ENCODE measurements at regions not wholly inside any gene's neighbourhood (a gene's known extent, or its start where the extent isn't known, plus 50 kb on each side); places are given as distances from the start of the nearest gene placed in this dataset.
"Not testable (repeated sequence)": the region's sequence is repeated elsewhere in the genome, so short reads cannot be mapped to it uniquely, and the experiment has no call there.

DNA sequence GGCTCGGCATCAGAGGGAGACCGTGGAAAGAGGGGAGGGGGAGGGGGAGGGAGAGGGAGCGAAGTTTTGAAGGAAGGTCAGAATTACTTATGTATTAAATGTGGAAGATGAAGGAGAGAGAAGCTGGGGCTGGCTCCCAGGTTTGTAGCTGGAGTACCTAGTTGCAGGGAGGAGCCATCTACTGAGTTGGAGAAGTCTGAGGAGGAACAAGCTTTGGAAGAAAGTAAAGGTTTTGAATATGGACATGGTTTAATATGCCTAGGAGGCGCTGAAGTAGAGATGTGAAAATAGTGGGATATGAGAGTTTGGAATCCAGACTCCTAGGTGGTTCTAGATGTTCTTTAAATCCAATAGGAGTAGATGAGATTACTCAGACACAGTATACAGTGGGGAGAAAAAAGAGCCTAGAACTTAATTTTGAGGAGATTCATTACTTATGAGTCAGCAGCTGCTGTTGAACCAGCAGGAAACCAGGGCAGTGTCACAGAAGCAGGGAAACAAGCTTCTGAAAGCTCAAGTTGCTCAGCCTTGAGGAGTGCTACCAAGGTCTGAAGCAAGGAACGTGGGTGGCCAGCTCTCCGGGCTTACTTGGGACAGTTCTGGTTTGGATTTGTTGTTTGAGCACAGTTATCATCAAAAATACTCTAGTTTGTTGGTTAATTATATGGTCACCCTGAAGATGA is 149.3 kb downstream of the UTRN start:
- H3K4me1 Mint-ChIP-seq: peaks cover 0 to 16% (median 10%) of the 10 kb centered on the region in 3 donors
- no peaks in the 10 kb centered on the region for H3K27me3 Mint-ChIP-seq
- ATAC-seq (ENCODE audit: low read depth in 2 of 2) (no peak), DNase-seq (no peak)
- H3K4me3 Mint-ChIP-seq: no peak overlapping the region
- peak overlapping the region in 4 of 6 donors; percentile 27 to 90 (median 54) for H3K27ac Mint-ChIP-seq
- H3K9me3 Mint-ChIP-seq: no peaks in the 10 kb centered on the region
- peaks cover 38 to 57% of the 10 kb centered on the region in 2 donors for H3K36me3 Mint-ChIP-seq

DNA sequence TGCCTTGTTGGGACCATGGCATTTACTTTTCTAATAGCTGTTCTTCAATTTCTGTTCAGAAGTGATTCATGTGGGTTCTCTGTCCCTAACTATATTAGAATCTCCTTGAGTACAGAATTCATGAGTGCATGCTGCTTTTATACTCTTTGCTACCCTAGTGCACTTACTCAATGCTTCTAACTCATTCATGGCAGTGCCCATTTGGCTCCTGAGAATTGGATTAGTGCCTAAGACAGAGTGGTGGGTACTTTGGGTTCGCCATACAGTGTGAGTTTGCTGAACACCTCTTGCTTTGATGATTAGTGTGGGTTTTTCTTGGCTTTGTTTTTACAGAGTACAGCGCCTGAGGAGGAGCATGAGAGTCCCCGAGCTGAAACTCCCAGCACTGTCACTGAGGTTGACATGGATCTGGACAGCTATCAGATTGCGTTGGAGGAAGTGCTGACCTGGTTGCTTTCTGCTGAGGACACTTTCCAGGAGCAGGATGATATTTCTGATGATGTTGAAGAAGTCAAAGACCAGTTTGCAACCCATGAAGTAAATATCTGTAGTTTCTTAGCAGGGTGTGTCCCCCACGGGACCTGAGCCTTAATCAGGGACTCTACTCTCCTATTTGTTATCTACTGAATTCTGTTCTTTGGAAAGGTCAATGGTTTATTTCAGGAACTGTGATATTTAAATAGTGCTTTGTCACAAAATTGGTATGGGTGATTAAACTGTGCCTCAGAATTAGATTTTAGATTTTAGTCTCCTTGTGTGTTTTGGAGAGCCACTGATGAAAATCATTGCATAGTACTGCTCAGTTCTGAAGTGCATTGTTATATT is 150.7 kb downstream of the UTRN start:
- Mint-ChIP-seq H3K4me1 (peaks cover 0 to 16% (median 10%) of the 10 kb centered on the region in 3 donors), H3K27ac (peak overlapping the region in 4 of 6 donors; percentile 12 to 85 (median 58)), H3K4me3 (no peak overlapping the region)

DNA sequence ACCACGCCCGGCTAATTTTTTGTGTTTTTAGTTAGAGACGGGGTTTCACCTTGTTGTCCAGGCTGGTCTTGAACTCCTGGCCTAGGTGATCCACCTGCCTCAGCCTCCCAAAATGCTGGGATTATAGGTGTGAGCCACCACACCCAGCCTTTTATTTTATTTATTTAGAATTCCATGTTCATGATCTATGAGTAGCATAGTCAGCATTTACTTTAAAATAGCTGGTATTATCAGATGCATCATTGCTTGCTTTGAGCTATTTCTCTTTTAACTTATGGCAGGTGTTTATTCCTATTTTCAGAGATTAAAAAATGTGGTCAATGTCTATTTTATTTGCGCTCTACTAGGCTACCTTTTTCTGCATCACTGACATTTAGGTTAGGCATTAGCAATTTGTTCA is 152.0 kb downstream of the UTRN start:
- no peak overlapping the region for H3K4me3 Mint-ChIP-seq
- no peaks in the 10 kb centered on the region for H3K27me3 Mint-ChIP-seq
- peaks cover 3 to 17% (median 12%) of the 10 kb centered on the region in 7 donors for H3K9me3 Mint-ChIP-seq
- peak overlapping the region in 1 of 6 donors; percentile 68 for H3K27ac Mint-ChIP-seq
- ATAC-seq (ENCODE audit: low read depth in 2 of 2) (no peak), DNase-seq (no peak)
- H3K36me3 Mint-ChIP-seq: peaks cover 52 to 66% of the 10 kb centered on the region in 2 donors
- H3K4me1 Mint-ChIP-seq: peaks cover 0 to 17% (median 8%) of the 10 kb centered on the region in 3 donors

More for the DNA sequence above, 150.7 kb downstream of the UTRN start:
- DNase-seq (no peak), ATAC-seq (ENCODE audit: low read depth in 2 of 2) (no peak)
- Mint-ChIP-seq H3K9me3 (peaks cover 0 to 7% (median 5%) of the 10 kb centered on the region in 7 donors), H3K27me3 (no peaks in the 10 kb centered on the region), H3K36me3 (peaks cover 51 to 67% of the 10 kb centered on the region in 2 donors)

DNA sequence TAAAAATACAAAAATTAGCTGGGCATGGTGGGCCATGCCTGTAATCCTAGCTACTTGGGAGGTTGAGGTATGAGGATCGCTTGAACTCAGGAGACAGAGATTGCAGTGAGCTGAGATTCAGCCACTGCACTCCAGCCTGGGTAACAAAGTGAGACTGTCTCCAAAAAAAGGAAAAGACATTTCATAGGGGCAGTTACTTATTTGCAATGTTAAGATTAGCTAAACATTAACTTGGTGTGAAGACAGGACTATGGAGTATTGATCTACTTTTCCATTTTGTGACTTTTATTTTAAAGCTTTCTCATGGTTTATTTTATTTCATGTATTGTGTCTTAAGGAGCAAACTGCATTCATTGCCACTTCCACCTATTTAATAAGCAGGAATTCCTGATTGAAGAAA is 153.0 kb downstream of the UTRN start:
- ATAC-seq (ENCODE audit: low read depth in 2 of 2) (no peak), DNase-seq (no peak)
- peaks cover 51 to 66% of the 10 kb centered on the region in 2 donors for H3K36me3 Mint-ChIP-seq
- no peaks in the 10 kb centered on the region for H3K27me3 Mint-ChIP-seq
- peak overlapping the region in 2 of 6 donors; percentile 26 to 37 for H3K27ac Mint-ChIP-seq
- H3K9me3 Mint-ChIP-seq: peaks cover 6 to 21% (median 14%) of the 10 kb centered on the region in 7 donors
- H3K4me3 Mint-ChIP-seq: no peak overlapping the region
- peaks cover 0 to 16% (median 8%) of the 10 kb centered on the region in 3 donors for H3K4me1 Mint-ChIP-seq

DNA sequence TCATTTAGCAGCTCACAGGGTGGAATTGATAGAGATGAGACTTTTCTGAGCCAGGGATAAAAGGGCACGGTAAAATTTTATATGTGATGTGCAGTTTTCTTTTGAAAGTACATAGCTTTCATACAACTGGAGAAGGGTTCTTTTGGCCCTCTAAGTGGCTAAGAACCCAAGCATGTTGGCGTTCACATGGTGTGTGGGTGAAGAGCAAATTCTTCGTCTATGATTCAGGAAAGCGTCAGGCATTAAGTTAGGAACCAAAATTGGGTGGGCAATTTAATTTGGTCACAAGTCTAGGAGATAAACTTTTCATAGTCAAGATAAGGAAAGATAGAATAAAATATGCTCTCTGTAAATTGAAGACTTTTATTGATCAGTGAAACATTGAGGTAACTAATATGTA is 153.9 kb downstream of the UTRN start:
- Mint-ChIP-seq H3K4me3 (no peak overlapping the region), H3K4me1 (peaks cover 0 to 16% (median 8%) of the 10 kb centered on the region in 3 donors), H3K27me3 (no peaks in the 10 kb centered on the region), H3K36me3 (peaks cover 51 to 66% of the 10 kb centered on the region in 2 donors), H3K9me3 (peaks cover 6 to 21% (median 14%) of the 10 kb centered on the region in 7 donors), H3K27ac (peak overlapping the region in 2 of 6 donors; percentile 14 to 18)
- no peak for DNase-seq
- ATAC-seq (ENCODE audit: low read depth in 2 of 2): no peak

DNA sequence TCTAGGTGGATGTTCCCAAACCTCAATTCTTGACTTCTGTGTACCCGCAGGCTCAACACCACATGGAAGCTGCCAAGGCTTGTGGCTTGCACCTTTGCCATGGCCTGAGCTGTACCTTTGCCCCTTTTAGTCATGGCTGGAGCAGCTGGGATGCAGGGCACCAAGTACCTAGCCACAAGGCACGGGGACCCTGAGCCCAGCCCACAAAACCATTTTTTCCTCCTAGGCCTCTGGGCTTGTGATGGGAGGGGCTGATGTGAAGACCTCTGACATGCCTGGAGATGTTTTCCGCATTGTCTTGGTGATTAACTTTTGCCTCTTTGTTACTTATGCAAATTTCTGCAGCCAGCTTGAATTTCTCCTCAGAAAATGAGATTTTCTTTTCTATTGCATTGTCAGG is 156.7 kb downstream of the UTRN start:
- peaks cover 6 to 21% (median 14%) of the 10 kb centered on the region in 7 donors for H3K9me3 Mint-ChIP-seq
- not testable (repeated sequence) for H3K4me1 Mint-ChIP-seq; ATAC-seq (ENCODE audit: low read depth in 2 of 2); H3K27ac Mint-ChIP-seq; H3K27me3 Mint-ChIP-seq; DNase-seq; H3K4me3 Mint-ChIP-seq
- peaks cover 50 to 57% of the 10 kb centered on the region in 2 donors for H3K36me3 Mint-ChIP-seq

DNA sequence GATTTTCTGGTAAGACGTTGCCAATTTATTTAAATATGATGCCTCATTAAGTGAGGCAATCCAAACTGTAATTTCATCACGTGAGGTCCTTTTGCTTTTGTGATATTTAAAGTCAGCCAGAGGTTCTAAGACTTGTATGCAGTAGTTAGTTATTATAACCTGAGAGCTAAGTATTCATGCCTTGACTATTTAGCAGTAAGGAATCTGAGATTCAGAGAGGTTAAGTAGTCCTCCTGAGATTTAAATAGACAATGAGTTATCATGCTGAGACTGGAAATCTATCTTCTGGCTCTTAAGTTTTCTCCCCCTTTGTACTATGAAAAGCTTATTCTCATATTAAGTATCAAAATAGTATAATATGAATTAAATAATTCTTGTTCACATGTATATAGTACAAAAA is 158.0 kb downstream of the UTRN start:
- H3K27ac Mint-ChIP-seq: peak overlapping the region in 1 of 6 donors; percentile 47
- H3K9me3 Mint-ChIP-seq: peaks cover 6 to 21% (median 14%) of the 10 kb centered on the region in 7 donors
- H3K4me3 Mint-ChIP-seq: no peak overlapping the region
- peaks cover 46 to 53% of the 10 kb centered on the region in 2 donors for H3K36me3 Mint-ChIP-seq
- DNase-seq (no peak), ATAC-seq (ENCODE audit: low read depth in 2 of 2) (no peak)
- peaks cover 0 to 5% (median 3%) of the 10 kb centered on the region in 3 donors for H3K4me1 Mint-ChIP-seq
- H3K27me3 Mint-ChIP-seq: no peaks in the 10 kb centered on the region

DNA sequence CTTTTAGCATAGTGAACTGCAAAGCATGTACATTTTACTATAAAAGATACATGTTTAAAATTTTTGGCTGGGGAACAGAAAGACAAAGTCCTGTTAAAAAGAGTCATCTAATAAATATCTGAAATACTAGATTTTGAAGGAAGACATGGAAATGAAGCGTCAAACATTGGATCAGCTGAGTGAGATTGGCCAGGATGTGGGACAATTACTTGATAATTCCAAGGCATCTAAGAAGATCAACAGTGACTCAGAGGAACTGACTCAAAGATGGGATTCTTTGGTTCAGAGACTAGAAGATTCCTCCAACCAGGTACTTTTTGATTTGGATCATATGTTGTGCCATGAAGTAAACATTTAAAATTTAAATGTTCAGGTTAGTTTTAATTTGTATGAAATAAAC is 162.3 kb downstream of the UTRN start:
- Mint-ChIP-seq H3K4me1 (peaks cover 0 to under 1% (median 0%) of the 10 kb centered on the region in 3 donors), H3K27me3 (no peaks in the 10 kb centered on the region), H3K9me3 (peaks cover 0 to under 1% (median 0%) of the 10 kb centered on the region in 7 donors), H3K36me3 (peaks cover 41 to 43% of the 10 kb centered on the region in 2 donors), H3K4me3 (no peak overlapping the region), H3K27ac (peak overlapping the region in 1 of 6 donors; percentile 59)
- ATAC-seq (ENCODE audit: low read depth in 2 of 2) (no peak), DNase-seq (no peak)

DNA sequence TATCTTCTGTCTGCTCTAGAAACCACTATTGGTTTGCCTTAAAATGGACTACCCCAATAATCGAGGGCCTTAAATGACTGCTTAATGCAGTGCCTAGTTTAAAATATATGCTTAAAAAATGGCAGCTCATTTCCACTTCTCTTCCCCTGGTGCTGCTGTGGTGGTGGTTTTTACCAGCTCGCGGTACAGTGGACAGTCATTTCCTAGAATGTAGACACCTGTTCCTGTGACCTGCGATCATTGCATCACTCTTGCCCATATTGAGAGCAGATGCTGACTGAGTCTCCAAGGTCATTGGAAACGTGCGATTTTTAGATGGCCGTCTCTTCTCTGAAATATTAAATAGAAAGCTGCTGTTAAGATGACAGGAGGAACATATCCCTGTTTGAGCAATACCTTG is 164.1 kb downstream of the UTRN start:
- H3K4me1 Mint-ChIP-seq: no peaks in the 10 kb centered on the region
- peaks cover 41% of the 10 kb centered on the region in 2 donors for H3K36me3 Mint-ChIP-seq
- DNase-seq (no peak), ATAC-seq (ENCODE audit: low read depth in 2 of 2) (no peak)
- H3K9me3 Mint-ChIP-seq: no peaks in the 10 kb centered on the region
- H3K4me3 Mint-ChIP-seq: no peak overlapping the region
- no peaks in the 10 kb centered on the region for H3K27me3 Mint-ChIP-seq
- peak overlapping the region in 2 of 6 donors; percentile 60 to 84 for H3K27ac Mint-ChIP-seq

DNA sequence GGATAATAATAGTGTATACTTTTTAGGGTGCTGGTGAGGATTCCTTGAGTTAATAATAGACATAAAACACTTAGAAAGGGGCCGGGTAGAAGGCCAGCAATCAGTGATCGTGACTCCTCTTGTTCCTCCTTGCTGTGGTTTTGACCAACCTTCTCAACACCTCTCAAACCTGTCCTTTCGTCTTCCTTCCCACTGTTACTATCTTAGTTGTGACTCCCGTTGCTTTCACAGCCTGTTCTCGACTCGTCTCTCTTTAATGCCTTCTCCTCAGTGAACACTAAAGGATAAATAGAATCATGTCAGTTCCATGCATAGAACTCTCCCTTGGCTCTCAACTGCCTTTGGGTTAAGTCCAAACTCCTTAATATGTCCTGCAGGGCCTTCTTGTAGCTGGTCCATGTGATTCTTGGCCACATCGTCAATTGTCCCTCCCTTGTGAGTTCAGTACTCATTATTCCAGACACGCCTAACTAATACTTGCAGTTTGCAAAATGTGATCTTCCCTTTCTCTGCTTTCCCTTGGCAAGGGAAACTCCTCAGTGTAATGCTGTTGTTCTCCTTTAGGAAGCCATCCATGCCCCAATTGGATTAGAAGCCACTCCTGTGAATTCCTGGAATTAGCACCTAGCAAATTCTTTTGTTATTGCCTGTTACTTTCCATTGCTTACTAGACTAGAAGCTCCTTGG is 164.9 kb downstream of the UTRN start:
- Mint-ChIP-seq H3K4me3 (no peak overlapping the region), H3K27me3 (no peaks in the 10 kb centered on the region), H3K9me3 (no peaks in the 10 kb centered on the region), H3K4me1 (no peaks in the 10 kb centered on the region), H3K36me3 (peaks cover 41% of the 10 kb centered on the region in 2 donors), H3K27ac (peak overlapping the region in 4 of 6 donors; percentile 1 to 83 (median 23))
- DNase-seq: no peak
- ATAC-seq (ENCODE audit: low read depth in 2 of 2): no peak

DNA sequence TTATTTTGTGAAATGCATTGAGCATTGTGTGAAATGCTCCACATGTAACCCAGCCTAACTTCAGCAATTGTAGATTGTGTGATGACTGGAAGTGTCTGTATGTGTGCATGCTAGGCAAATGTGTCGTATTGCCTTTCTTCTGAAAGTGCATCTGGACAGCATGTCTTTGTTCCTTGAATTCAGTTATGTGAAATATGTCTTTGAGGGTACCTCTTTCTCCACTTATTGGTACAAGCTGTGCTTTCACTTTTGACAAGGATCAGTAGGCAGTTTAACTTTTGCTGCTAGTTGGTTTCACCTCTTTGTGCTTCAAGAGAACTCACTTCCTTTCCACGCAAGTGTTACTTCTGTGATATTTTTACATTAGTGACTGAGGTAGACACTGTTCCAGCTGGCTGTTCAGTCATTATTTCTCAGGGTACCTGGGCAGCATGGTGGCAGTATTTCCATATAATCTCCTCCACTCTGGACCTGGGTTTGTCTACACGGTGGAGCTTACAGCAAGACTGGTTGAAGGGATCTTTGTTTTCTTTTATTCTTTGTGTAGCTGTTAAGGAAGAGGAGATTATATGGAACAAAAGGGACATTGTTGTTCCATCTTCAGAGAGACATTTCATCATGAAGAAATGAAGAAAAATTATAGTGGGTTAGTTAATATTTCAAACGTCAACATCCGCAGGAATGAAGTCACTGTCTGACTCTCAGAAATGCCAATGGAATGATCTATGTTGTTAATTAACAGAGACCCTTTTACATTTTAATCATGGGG is 175.4 kb downstream of the UTRN start:
- Mint-ChIP-seq H3K36me3 (peaks cover 17 to 29% of the 10 kb centered on the region in 2 donors), H3K9me3 (no peaks in the 10 kb centered on the region), H3K4me1 (peaks cover 7 to 20% (median 13%) of the 10 kb centered on the region in 3 donors), H3K27ac (peak overlapping the region in 5 of 6 donors; percentile 8 to 78 (median 63)), H3K4me3 (peak overlapping the region in 1 of 8 donors; percentile 59), H3K27me3 (no peaks in the 10 kb centered on the region)
- peak; percentile 35 to 38 for ATAC-seq (ENCODE audit: low read depth in 2 of 2)
- no peak for DNase-seq

DNA sequence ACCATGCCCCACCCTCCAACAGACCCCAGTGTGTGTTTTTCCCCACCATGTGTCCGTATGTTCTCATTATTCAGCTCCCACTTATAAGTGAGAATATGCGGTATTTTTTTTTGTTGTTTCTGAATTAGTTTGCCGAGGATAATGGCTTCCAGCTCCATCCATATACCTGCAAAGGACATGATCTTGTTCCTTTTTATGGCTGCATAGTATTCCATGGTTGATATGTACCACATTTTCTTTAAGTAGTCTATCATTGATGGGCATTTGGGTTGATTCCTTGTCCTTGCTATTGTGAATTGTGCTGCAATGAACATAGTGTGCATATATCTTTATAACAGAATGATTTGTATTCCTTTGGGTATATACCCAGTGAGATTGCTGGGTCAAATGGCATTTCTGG is 176.9 kb downstream of the UTRN start:
- Mint-ChIP-seq H3K4me3 (no peak overlapping the region), H3K36me3 (peaks cover 24 to 35% of the 10 kb centered on the region in 2 donors), H3K4me1 (peaks cover 7 to 20% (median 13%) of the 10 kb centered on the region in 3 donors), H3K27me3 (no peaks in the 10 kb centered on the region), H3K9me3 (no peaks in the 10 kb centered on the region), H3K27ac (no peak overlapping the region)
- DNase-seq (no peak), ATAC-seq (ENCODE audit: low read depth in 2 of 2) (no peak)
